Lung (tissue), 11 donors: ENCODE measurements at regions not wholly inside any gene's neighbourhood (a gene's known extent, or its start where the extent isn't known, plus 50 kb on each side); places are given as distances from the start of the nearest gene placed in this dataset.

Source experiments
- ATAC-seq: fragments of 200-7000 bp; cut with Tn5 transposase; one replicate; pipeline ENCODE4 v1.9.1; 2020; ENCODE audit warnings: moderate number of reproducible peaks; ENCODE audit not compliant: insufficient read depth, low FRiP score
- DNase-seq, 3 donors: peaks; one replicate each; pipeline ENCODE4 v3.0.0-alpha.2; 2013 to 2017
- H3K27ac ChIP-seq, 2 donors: one replicate each; pipeline ENCODE4 v1.5.1; 2013; ENCODE audit warnings: mild to moderate bottlenecking in 2 of 2, moderate library complexity in 2 of 2, control low read depth in 1 of 2, inconsistent platforms in 1 of 2, low read depth in 1 of 2, low read length in 1 of 2
- H3K27me3 ChIP-seq, 3 donors: one replicate each; pipeline ENCODE4 v1.5.1; 2013; ENCODE audit warnings: low read length in 2 of 3; ENCODE audit not compliant: control insufficient read depth in 3 of 3, insufficient read depth in 3 of 3
- H3K36me3 ChIP-seq, 4 donors: one replicate each; pipeline ENCODE4 v1.5.1; 2013; ENCODE audit warnings: low read length in 4 of 4, mild to moderate bottlenecking in 1 of 4, moderate library complexity in 1 of 4; ENCODE audit not compliant: control insufficient read depth in 4 of 4, insufficient read depth in 4 of 4
- H3K4me1 ChIP-seq, 5 donors: one replicate each; pipeline ENCODE4 v1.5.1; 2013; ENCODE audit warnings: low read length in 5 of 5, mild to moderate bottlenecking in 2 of 5, moderate library complexity in 1 of 5; ENCODE audit not compliant: control insufficient read depth in 5 of 5, insufficient read depth in 5 of 5
- H3K4me3 ChIP-seq: one replicate; pipeline ENCODE4 v1.5.1; 2013; ENCODE audit warnings: mild to moderate bottlenecking, control low read depth, moderate library complexity
- H3K9ac ChIP-seq, 2 donors: one replicate each; pipeline ENCODE4 v1.5.1; 2013; ENCODE audit warnings: low read length in 2 of 2, control low read depth in 1 of 2; ENCODE audit not compliant: insufficient read depth in 1 of 2
- H3K9me3 ChIP-seq, 4 donors: one replicate each; pipeline ENCODE4 v1.5.1; 2013; ENCODE audit warnings: low read length in 3 of 4, mild to moderate bottlenecking in 1 of 4, moderate library complexity in 1 of 4; ENCODE audit not compliant: control insufficient read depth in 4 of 4, insufficient read depth in 3 of 4
- CTCF ChIP-seq: IDR thresholded peaks from 2 replicates; pipeline ENCODE4 v1.5.1; 2012; ENCODE audit warnings: mild to moderate bottlenecking; ENCODE audit errors: control extremely low read depth, extremely low read depth
- WGBS, 2 donors: extraction: QIAGEN DNeasy Blood & Tissue Kit; methylation state at CpG; one replicate each; pipeline ENCODE4 v1.1.7; 2013; 5-methylcytosine and 5-hydroxymethylcytosine counted together
- donor health status: control.
- donor health status: control.
- donor health status: Bipolar disorder and iron deficiency.
- donor health status: healthy.
- donor health status: DM: yes; HTN: yes; CAD: no.

GRCh38 chr13:31869582-31869981, 130.3 kb downstream of the RXFP2 start:
- Histone ChIP-seq H3K27me3 (no peaks in the 10 kb centered on the region), H3K4me3 (no peak overlapping the region), H3K9ac (no peak overlapping the region), H3K4me1 (peaks cover 0 to 14% (median 0%) of the 10 kb centered on the region in 5 donors), H3K27ac (no peak overlapping the region), H3K36me3 (no peaks in the 10 kb centered on the region), H3K9me3 (no peaks in the 10 kb centered on the region)
- DNase-seq, result no peak
- ATAC-seq, result no peak
- no peak for TF ChIP-seq CTCF
- 94 to 97% methylated on average over 2 of the region's 2 CpGs for WGBS, 2 donors

- WGBS, 2 donors, result 75 to 80% methylated on average over 2 of the region's 2 CpGs
- Histone ChIP-seq H3K4me3 (no peak overlapping the region), H3K9me3 (no peaks in the 10 kb centered on the region), H3K4me1 (peaks cover 0 to 15% (median 0%) of the 10 kb centered on the region in 5 donors), H3K27ac (no peak overlapping the region), H3K9ac (no peak overlapping the region), H3K27me3 (no peaks in the 10 kb centered on the region), H3K36me3 (no peaks in the 10 kb centered on the region)
- DNase-seq, result no peak
- no peak for ATAC-seq
- no peak for TF ChIP-seq CTCF
Observed at GRCh38 chr13:31870511-31870910, 131.2 kb downstream of the RXFP2 start.

GRCh38 chr13:31873145-31873544, 133.8 kb downstream of the RXFP2 start:
- Histone ChIP-seq H3K4me3 (no peak overlapping the region), H3K9me3 (no peaks in the 10 kb centered on the region), H3K9ac (no peak overlapping the region), H3K36me3 (no peaks in the 10 kb centered on the region), H3K27me3 (no peaks in the 10 kb centered on the region), H3K27ac (no peak overlapping the region), H3K4me1 (peaks cover 0 to 19% (median 0%) of the 10 kb centered on the region in 5 donors)
- no peak for DNase-seq
- no peak for TF ChIP-seq CTCF
- ATAC-seq, result no peak
- WGBS, 2 donors, result 90 to 95% methylated on average over 2 of the region's 2 CpGs

- H3K36me3 ChIP-seq, result no peaks in the 10 kb centered on the region
- no peak for TF ChIP-seq CTCF
- H3K27me3 ChIP-seq, result no peaks in the 10 kb centered on the region
- 81 to 85% methylated on average over 3 of the region's 3 CpGs for WGBS, 2 donors
- H3K9me3 ChIP-seq, result no peaks in the 10 kb centered on the region
- no peak overlapping the region for H3K27ac ChIP-seq
- DNase-seq (no peak), ATAC-seq (no peak)
- no peak overlapping the region for H3K9ac ChIP-seq
- no peak overlapping the region for H3K4me3 ChIP-seq
- H3K4me1 ChIP-seq, result peaks cover 0 to 21% (median 4%) of the 10 kb centered on the region in 5 donors
Observed at GRCh38 chr13:31875134-31875533, 135.8 kb downstream of the RXFP2 start.
